Progenitor cell of endocrine pancreas (in vitro differentiated cells): ENCODE measurements at regions not wholly inside any gene's neighbourhood (a gene's known extent, or its start where the extent isn't known, plus 50 kb on each side); places are given as distances from the start of the nearest gene placed in this dataset.

Experiments used
- DNase-seq: peaks from one replicate; pipeline ENCODE4 v3.0.0; 2021; ENCODE audit warnings: low spot score; ENCODE audit not compliant: unreplicated experiment
- H3K27ac Mint-ChIP-seq: 2 replicates; pipeline ENCODE4 v1.8.0; 2021; ENCODE audit warnings: mild to moderate bottlenecking, moderate library complexity, mixed read lengths
- H3K27me3 Mint-ChIP-seq: 2 replicates; pipeline ENCODE4 v1.8.0; 2021; ENCODE audit warnings: mixed read lengths
- H3K36me3 Mint-ChIP-seq: 2 replicates; pipeline ENCODE4 v1.8.0; 2022; ENCODE audit warnings: mixed read lengths; ENCODE audit not compliant: insufficient read depth
- H3K4me1 Mint-ChIP-seq: 2 replicates; pipeline ENCODE4 v1.8.0; 2021; ENCODE audit warnings: low read depth, mixed read lengths
- H3K4me3 Mint-ChIP-seq: 2 replicates; pipeline ENCODE4 v1.8.0; 2021; ENCODE audit warnings: low read depth, mild to moderate bottlenecking, moderate library complexity, mixed read lengths
- H3K9me3 Mint-ChIP-seq: 2 replicates; pipeline ENCODE4 v1.8.0; 2021; ENCODE audit warnings: low read depth, mixed read lengths
- TF ChIP-seq, protein P1 (sequence below): fragments of 200-600 bp; sonication (generic); IDR thresholded peaks from one replicate; pipeline ENCODE4 v1.5.0; 2021; ENCODE audit warnings: antibody characterized with exemption, mild to moderate bottlenecking; ENCODE audit not compliant: unreplicated experiment

DNA sequence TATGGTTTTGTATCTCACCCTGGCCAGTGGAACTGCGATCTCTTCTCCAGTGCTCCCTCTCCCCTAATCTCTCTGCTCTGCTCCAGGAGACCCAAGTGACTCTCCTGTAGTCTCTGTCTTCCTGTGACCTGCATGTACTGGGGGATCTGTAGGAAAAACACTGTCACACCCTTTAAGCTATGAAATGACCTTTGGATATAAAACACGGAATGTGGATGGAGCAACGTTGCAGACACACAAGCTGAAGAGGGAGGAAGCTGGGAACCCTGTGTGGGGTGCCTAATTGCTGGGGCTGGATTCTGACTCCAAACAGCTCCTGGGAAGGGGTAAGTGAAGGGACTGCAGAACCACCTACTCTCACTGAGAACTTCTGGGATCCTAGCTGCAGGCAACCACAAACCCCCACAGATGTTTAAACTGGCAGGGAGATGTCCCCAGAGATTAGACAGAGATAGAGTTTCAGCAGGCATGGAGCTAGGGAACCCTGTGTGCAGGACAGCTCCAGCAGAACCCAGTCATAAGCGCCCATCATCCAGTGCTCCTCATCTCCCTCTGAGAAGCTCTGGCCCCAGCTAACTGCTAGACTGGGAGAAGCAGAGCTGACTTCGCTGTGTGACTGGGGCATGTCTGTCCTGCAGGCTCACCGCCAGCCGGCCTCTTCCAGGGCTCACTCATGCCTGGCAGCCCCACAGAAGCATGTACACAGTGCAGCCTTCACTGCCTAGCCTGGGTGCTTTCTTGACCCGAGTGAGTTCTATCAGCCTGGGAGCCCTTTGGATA, 482.7 kb upstream of the SETBP1 start:
- no peak for DNase-seq
- H3K4me1 Mint-ChIP-seq = peaks cover 15% of the 10 kb centered on the region
- no peak overlapping the region for H3K27ac Mint-ChIP-seq
- H3K27me3 Mint-ChIP-seq = peaks cover 9% of the 10 kb centered on the region
- H3K9me3 Mint-ChIP-seq = peaks cover 2% of the 10 kb centered on the region
- no peaks in the 10 kb centered on the region for H3K36me3 Mint-ChIP-seq
- no peak overlapping the region for H3K4me3 Mint-ChIP-seq
- TF ChIP-seq, protein P1, sequence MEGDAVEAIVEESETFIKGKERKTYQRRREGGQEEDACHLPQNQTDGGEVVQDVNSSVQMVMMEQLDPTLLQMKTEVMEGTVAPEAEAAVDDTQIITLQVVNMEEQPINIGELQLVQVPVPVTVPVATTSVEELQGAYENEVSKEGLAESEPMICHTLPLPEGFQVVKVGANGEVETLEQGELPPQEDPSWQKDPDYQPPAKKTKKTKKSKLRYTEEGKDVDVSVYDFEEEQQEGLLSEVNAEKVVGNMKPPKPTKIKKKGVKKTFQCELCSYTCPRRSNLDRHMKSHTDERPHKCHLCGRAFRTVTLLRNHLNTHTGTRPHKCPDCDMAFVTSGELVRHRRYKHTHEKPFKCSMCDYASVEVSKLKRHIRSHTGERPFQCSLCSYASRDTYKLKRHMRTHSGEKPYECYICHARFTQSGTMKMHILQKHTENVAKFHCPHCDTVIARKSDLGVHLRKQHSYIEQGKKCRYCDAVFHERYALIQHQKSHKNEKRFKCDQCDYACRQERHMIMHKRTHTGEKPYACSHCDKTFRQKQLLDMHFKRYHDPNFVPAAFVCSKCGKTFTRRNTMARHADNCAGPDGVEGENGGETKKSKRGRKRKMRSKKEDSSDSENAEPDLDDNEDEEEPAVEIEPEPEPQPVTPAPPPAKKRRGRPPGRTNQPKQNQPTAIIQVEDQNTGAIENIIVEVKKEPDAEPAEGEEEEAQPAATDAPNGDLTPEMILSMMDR = no peak

DNA sequence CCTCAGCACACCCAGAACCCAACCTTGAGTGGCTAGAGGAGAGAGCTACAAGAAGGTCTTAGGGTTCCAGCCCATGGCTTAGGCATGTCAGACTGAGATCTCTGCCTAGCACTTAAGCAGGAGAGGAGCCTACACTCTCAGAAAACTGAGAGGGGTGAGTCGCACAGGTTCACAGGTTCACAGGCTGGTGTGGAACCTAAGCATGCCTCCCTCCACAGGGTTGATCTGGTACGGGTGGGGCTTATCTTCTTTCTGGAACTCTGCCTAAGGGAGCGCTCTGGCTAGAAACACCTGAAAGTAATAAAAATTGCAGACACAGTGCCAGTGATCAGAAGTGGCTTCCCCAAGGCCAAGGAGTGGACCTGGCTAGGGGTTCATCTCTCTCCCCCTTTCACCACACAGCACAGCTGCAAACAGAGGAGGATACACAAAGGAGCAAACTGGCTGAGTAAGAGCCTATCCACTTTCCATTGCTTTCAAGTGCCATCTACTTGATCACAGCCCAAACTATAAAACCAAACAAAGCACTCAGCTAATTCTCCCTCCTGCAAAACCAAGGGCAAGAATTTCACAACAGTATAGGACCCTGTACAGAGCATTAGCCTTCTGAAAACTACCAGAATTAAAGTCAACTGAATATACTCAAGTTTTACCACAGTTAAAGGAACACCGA, 481.9 kb upstream of the SETBP1 start:
- TF ChIP-seq, protein P1 = no peak
- H3K4me3 Mint-ChIP-seq = no peak overlapping the region
- H3K9me3 Mint-ChIP-seq = peaks cover 6% of the 10 kb centered on the region
- peaks cover 10% of the 10 kb centered on the region for H3K4me1 Mint-ChIP-seq
- DNase-seq = no peak
- no peaks in the 10 kb centered on the region for H3K36me3 Mint-ChIP-seq
- peaks cover 9% of the 10 kb centered on the region for H3K27me3 Mint-ChIP-seq
- no peak overlapping the region for H3K27ac Mint-ChIP-seq

DNA sequence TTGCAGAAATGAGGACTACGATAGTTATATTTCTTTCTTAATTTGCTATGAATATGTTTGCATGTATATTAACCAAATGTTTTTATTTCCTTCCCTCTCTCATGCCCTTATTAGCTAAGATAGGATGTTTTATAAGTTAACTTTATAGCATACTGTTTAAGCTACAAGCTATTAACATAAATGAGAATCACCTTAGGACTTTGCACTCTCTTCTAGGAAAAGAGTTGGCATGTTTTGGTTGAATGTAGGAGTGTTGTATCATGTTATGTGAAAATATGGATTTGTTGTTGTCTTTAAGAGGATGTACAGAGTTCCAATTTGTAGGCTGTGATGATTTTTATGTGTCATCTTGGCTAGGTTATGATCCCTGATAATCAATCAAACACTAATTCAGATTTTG, 467.4 kb upstream of the SETBP1 start:
- Mint-ChIP-seq H3K4me1 (peaks cover 9% of the 10 kb centered on the region), H3K27me3 (no peaks in the 10 kb centered on the region), H3K9me3 (peaks cover 5% of the 10 kb centered on the region), H3K4me3 (no peak overlapping the region), H3K27ac (no peak overlapping the region), H3K36me3 (no peaks in the 10 kb centered on the region)
- no peak for DNase-seq
- TF ChIP-seq, protein P1 = no peak

DNA sequence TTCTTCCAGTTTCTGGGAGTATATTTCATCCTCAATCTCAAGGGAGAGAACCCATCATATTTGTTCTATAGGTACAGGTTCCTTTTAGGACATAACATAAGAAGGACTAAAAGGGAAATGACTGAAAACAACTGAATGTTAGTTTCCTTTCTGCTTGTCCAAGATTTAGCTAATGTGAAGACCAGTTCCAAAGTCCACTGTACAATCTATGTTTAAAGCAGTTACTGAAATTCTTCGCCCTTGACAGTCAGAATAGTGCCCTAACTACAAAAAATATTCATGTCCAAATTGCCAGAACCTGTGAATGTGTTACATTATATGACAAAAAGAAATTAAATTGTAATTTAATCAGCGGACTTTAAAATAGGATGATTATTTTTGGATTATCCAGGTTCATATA, 466.3 kb upstream of the SETBP1 start:
- H3K27me3 Mint-ChIP-seq = no peaks in the 10 kb centered on the region
- no peak overlapping the region for H3K27ac Mint-ChIP-seq
- no peaks in the 10 kb centered on the region for H3K36me3 Mint-ChIP-seq
- peaks cover 5% of the 10 kb centered on the region for H3K9me3 Mint-ChIP-seq
- no peak overlapping the region for H3K4me3 Mint-ChIP-seq
- no peak for DNase-seq
- H3K4me1 Mint-ChIP-seq = peaks cover 7% of the 10 kb centered on the region
- TF ChIP-seq, protein P1 = no peak

DNA sequence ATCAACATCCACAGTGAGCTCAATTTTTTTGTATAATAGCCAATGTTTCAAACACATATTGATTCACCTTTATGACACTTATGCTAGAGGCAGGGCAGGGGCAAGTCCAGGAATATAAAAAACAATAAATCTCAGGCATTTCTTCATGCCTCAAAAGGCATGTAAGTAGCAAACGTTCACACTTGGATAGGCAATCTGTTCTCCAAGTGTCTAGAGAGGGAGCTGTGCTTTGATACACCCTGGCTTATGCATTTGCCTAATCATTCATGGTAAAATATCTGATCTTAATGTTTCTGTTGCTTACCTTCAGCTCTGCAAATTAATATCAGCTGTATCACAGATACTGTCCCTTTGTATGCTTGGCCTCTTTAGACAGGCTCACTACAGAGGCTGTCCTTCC, 464.5 kb upstream of the SETBP1 start:
- Mint-ChIP-seq H3K4me1 (peaks cover 7% of the 10 kb centered on the region), H3K36me3 (no peaks in the 10 kb centered on the region), H3K27ac (no peak overlapping the region), H3K4me3 (no peak overlapping the region), H3K9me3 (peaks cover 5% of the 10 kb centered on the region), H3K27me3 (no peaks in the 10 kb centered on the region)
- DNase-seq = no peak
- TF ChIP-seq, protein P1 = no peak
